ENCODE measurements at regions not wholly inside any gene's neighbourhood (a gene's known extent, or its start where the extent isn't known, plus 50 kb on each side); places are given as distances from the start of the nearest gene placed in this dataset.
A peak's percentile ranks its signal among the peaks of the same experiment; 100 is the strongest.
"Not testable (repeated sequence)": the region's sequence is repeated elsewhere in the genome, so short reads cannot be mapped to it uniquely, and the experiment has no call there.

- ATAC-seq (replicated peaks in 6 of 8); H3K4me1 ChIP-seq (replicated peaks in 1 of 2); in situ Hi-C loops (cut with MboI; ENCODE audit: low pct_unique_long_range_greater_than_20kb in 2 of 9, low sequenced_read_pairs in 9 of 9, unreplicated experiment in 9 of 9); H3K4me3 ChIP-seq; H3K27ac ChIP-seq: not testable (repeated sequence)
- 11 to 100% (median 63%) methylated on average over 1 to 5 of the region's 6 CpGs for whole genome bisulfite sequencing, 10 experiments
Observed at GRCh38 chr6:55088011-55088410, 86.3 kb upstream of the HCRTR2 start.

- peak in 2 of 8 experiments; percentile 46 to 76 for ATAC-seq (replicated peaks in 6 of 8)
- H3K27ac ChIP-seq: no peak overlapping the region
- H3K4me1 ChIP-seq (replicated peaks in 1 of 2): no peaks in the 10 kb centered on the region
- H3K4me3 ChIP-seq: no peak overlapping the region
- in situ Hi-C loops (cut with MboI; ENCODE audit: low pct_unique_long_range_greater_than_20kb in 2 of 9, low sequenced_read_pairs in 9 of 9, unreplicated experiment in 9 of 9): no loop called here
Observed at GRCh38 chr6:55088902-55089301, 85.4 kb upstream of the HCRTR2 start.

GRCh38 chr6:55089325-55089724 is 85.0 kb upstream of the HCRTR2 start:
- 38 to 100% (median 86%) methylated on average over 1 to 2 of the region's 2 CpGs; no CpG with 5 or more reads in 1 of the 10 experiments for WGBS, 10 experiments
- H3K27ac ChIP-seq: no peak overlapping the region
- in situ Hi-C loops (cut with MboI; ENCODE audit: low pct_unique_long_range_greater_than_20kb in 2 of 9, low sequenced_read_pairs in 9 of 9, unreplicated experiment in 9 of 9): no loop called here
- no peaks in the 10 kb centered on the region for H3K4me1 ChIP-seq (replicated peaks in 1 of 2)
- no peak for ATAC-seq (replicated peaks in 6 of 8)
- no peak overlapping the region for H3K4me3 ChIP-seq

- Histone ChIP-seq H3K4me3 (no peak overlapping the region), H3K27ac (no peak overlapping the region), H3K4me1 (replicated peaks in 1 of 2) (no peaks in the 10 kb centered on the region)
- in situ Hi-C loops (cut with MboI; ENCODE audit: low pct_unique_long_range_greater_than_20kb in 2 of 9, low sequenced_read_pairs in 9 of 9, unreplicated experiment in 9 of 9): no loop called here
- no peak for ATAC-seq (replicated peaks in 6 of 8)
- WGBS, 10 experiments: 0 to 79% (median 53%) methylated on average over 1 to 3 of the region's 3 CpGs
Observed at GRCh38 chr6:55100686-55101085, 73.6 kb upstream of the HCRTR2 start.

- WGBS, 10 experiments: 17 to 100% (median 78%) methylated on average over 1 to 2 of the region's 2 CpGs; no CpG with 5 or more reads in 2 of the 10 experiments
- no peak for ATAC-seq (replicated peaks in 6 of 8)
- Histone ChIP-seq H3K4me1 (replicated peaks in 1 of 2) (no peaks in the 10 kb centered on the region), H3K4me3 (no peak overlapping the region), H3K27ac (no peak overlapping the region)
- in situ Hi-C loops (cut with MboI; ENCODE audit: low pct_unique_long_range_greater_than_20kb in 2 of 9, low sequenced_read_pairs in 9 of 9, unreplicated experiment in 9 of 9): no loop called here
Observed at GRCh38 chr6:55101157-55101556, 73.2 kb upstream of the HCRTR2 start.

GRCh38 chr6:55108134-55109130 is 65.9 kb upstream of the HCRTR2 start:
- in situ Hi-C loops (cut with MboI; ENCODE audit: low pct_unique_long_range_greater_than_20kb in 2 of 9, low sequenced_read_pairs in 9 of 9, unreplicated experiment in 9 of 9): no loop called here
- Histone ChIP-seq H3K4me1 (replicated peaks in 1 of 2) (no peaks in the 10 kb centered on the region), H3K27ac (no peak overlapping the region), H3K4me3 (no peak overlapping the region)
- ATAC-seq (replicated peaks in 6 of 8): peak in 3 of 8 experiments; percentile 23 to 76 (median 35)
- WGBS, 10 experiments: 2 to 90% (median 75%) methylated on average over 1 to 6 of the region's 6 CpGs

GRCh38 chr6:55117267-55117666 is 57.0 kb upstream of the HCRTR2 start:
- H3K4me3 ChIP-seq: no peak overlapping the region
- H3K27ac ChIP-seq: no peak overlapping the region
- H3K4me1 ChIP-seq (replicated peaks in 1 of 2): no peaks in the 10 kb centered on the region
- peak in 3 of 8 experiments; percentile 23 to 68 (median 67) for ATAC-seq (replicated peaks in 6 of 8)
- in situ Hi-C loops (cut with MboI; ENCODE audit: low pct_unique_long_range_greater_than_20kb in 2 of 9, low sequenced_read_pairs in 9 of 9, unreplicated experiment in 9 of 9): no loop called here
- 0 to 86% (median 29%) methylated on average over 1 of the region's 1 CpG; no CpG with 5 or more reads in 2 of the 10 experiments for WGBS, 10 experiments

- H3K27ac ChIP-seq; in situ Hi-C loops (cut with MboI; ENCODE audit: low pct_unique_long_range_greater_than_20kb in 2 of 9, low sequenced_read_pairs in 9 of 9, unreplicated experiment in 9 of 9); H3K4me1 ChIP-seq (replicated peaks in 1 of 2); H3K4me3 ChIP-seq; ATAC-seq (replicated peaks in 6 of 8): not testable (repeated sequence)
- WGBS, 10 experiments: 0 to 76% (median 8%) methylated on average over 1 to 2 of the region's 2 CpGs; no CpG with 5 or more reads in 4 of the 10 experiments
Observed at GRCh38 chr6:55124241-55124640, 50.1 kb upstream of the HCRTR2 start.
